Stimulated activated CD8-positive, alpha-beta memory T cell treated with anti-CD3 and anti-CD28 coated beads, Interleukin-15, amount 100 ng/mL, for 24 hours (primary cell): ENCODE measurements at regions not wholly inside any gene's neighbourhood (a gene's known extent, or its start where the extent isn't known, plus 50 kb on each side); places are given as distances from the start of the nearest gene placed in this dataset.

Experiments used
- DNase-seq: peaks from one replicate; pipeline ENCODE4 v3.0.0-alpha.2; 2020; ENCODE audit warnings: low read depth

DNA sequence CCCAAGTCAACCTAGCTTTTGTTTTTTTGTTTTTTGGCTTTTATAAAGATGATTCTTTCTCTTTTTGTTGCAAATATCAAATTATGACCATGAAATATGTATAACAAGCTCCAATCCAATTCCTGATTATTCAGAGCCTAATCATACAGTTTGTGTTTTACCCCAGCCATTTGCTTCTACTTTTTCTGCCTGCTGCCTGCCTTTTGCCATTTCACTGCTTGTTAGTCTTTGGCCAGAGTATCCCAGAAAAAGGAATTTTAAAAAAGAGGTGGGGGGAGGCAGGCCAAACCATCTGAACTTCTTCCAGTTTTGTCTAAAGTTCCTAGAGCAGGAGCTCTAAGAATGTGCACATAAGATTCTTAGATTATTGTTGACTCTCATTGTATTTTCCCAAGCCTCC is 211.9 kb upstream of the VRK2 start:
- no peak for DNase-seq

GRCh38 chr2:57842531-57842930 is 204.1 kb upstream of the VRK2 start:
- no peak for DNase-seq

GRCh38 chr2:57843158-57843557 is 203.4 kb upstream of the VRK2 start:
- DNase-seq: no peak

DNA sequence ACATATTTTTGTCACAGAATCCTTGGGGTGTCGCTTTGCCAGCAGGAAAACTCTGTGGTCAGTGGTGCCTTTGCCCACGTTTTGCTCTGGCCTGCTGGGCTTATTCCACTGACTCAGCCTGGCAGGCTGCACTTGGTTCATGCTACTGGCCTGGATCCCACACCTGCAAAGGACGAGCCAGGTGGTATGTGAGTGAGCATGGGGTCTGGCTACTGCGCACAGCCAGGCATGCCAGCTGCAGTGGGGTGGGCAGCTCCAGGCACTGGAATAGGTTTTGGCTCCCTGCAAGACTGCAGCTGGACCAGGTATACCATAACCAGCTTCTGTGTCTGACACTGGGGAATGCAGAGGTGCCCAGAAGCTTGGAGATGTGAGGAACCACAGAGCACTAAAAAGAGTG is 197.9 kb upstream of the VRK2 start:
- no peak for DNase-seq

DNA sequence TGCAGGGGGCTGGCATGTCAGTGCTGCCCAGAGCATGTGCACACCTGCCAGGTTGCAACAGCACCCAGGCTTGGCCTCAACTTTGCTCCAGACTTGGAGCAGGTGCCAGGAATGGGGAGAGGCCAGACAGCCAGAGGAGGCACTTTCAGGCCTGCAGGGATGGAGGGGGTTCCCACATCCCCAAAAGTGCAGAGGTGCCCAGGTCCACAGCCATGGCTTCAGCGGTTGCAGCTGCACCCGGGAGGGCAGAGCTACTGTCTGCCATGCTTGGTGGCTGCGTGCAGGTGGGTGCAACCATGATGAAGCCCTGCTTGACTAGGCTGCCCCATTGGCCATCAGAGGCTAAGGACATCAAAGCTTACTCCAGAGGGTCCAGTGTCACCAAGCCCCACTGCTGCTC is 196.8 kb upstream of the VRK2 start:
- no peak for DNase-seq

DNA sequence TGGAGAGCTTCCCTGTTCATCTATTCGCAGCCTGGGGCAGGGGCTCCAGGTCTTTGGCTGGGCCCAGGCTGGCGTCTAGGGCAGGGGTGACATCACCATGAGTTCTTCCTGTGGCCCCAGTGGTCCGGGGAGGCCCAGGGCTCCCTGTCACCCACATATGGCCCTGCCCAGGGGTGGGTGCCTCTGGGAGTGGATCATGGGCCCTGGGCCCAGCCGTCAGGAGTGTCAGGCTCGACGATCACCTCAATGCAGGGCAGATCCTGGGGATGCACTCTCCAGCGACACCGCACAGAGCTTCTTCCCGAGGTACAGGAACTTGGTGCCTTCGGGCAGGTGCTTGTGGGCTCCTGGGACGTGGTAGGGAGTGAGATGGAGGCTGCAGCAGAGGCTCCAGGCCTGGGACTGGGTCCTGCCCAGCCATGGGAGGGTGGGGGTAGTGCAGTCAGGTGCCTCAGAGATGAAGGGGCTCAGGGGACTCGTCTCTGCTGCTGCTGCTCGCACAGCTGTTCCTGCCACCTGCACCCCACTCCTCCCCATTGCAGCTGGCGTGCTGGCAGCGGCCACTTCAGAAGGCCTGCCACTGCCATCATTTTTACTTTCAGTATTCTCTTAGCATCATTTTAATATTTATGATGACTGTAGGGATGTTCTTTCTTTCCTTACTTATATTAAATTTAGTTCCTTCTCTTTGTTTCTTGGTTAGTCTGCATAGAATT is 196.0 kb upstream of the VRK2 start:
- no peak for DNase-seq

DNA sequence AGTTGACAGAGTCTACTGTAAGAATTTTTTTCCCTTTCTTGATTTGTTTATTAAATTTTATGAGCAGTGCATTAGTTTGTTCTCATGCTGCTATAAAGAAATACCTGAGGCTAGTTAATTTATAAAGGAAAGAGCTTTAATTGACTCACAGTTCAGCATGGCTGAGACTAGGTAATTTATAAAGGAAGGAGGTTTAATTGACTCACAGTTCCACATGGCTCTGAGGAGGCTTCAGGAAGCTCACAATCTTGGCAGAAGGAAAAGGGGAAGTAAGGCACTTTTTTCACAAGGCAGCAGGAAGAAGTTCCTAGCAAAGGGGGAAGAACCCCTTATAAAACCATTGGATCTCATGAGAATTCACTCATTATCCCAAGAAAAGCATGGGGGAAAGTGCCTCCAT is 191.4 kb upstream of the VRK2 start:
- DNase-seq: no peak

GRCh38 chr2:57859755-57860154 is 186.9 kb upstream of the VRK2 start:
- no peak for DNase-seq

GRCh38 chr2:57862153-57862552 is 184.5 kb upstream of the VRK2 start:
- no peak for DNase-seq

- no peak for DNase-seq
Measured at GRCh38 chr2:57862727-57863126, 183.9 kb upstream of the VRK2 start.

DNA sequence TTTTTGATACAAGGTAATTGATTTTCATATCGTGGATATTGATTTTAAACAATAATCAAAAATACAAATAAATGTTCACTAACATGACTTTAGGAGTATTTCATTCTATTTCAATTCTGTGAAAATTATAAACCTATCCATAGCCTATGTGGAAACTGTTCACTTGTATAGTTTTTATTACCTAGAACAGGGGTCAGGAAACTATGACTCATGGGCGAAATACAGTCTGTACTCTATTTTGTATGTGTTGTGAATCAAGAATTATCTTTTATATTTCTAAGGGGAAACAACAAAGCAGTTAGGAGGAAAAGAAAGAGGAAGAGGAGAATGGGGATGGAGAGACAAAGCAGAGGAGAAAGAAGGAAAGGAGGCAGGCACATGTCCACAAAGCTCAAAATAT is 181.7 kb upstream of the VRK2 start:
- DNase-seq: no peak

- DNase-seq: no peak
Measured at GRCh38 chr2:57867730-57868129, 178.9 kb upstream of the VRK2 start.

DNA sequence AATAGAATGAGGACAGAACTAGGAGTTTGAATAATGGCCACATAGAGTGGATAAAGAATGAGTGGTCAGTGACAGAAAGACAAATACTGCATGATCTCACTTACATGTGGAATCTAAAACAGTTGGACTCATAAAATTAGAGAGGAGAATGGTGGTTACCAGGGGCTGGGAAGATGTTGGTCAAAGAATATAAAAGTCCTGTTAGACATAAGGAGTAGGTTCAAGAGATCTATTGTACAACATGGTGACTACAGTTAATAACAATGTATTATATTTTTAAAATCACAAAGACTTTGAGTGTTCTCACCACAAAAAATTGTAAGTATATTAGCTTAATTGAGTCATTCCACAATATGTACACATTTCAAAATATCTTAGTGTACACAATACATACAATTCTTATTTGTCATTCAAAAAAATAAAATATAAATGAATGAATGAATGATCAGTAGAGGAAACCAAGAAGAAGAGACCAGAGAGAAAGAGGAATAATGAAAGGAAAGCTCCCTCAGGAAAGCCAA is 177.9 kb upstream of the VRK2 start:
- no peak for DNase-seq

DNA sequence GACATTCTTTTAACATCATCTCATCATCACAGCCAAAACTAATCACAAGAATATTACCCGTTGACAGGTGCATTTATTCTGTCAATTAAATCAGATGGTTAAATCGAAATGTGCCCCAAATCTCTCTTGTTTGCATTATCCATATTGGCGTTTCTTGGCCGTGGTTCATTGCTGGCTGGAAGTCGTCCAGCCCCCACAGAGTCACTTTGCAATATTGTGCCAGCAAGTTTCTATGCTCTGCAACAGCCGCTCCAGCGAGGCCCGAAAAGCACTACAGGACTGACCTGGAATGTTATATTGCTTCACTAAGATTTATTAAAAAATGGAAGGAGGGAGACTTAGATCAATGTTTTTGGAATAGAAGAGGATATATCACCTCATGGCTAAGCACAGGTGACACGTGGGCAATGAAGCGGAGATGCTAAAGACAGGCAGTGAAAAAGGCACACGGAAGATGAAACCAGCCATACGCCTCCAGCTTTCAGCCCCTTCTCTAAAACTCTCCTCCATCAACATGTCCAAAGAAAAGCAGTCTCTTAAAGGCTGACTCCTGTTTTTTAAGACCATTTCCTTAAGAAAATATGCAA is 176.8 kb upstream of the VRK2 start:
- DNase-seq: no peak

GRCh38 chr2:57876313-57876712 is 170.3 kb upstream of the VRK2 start:
- no peak for DNase-seq

DNA sequence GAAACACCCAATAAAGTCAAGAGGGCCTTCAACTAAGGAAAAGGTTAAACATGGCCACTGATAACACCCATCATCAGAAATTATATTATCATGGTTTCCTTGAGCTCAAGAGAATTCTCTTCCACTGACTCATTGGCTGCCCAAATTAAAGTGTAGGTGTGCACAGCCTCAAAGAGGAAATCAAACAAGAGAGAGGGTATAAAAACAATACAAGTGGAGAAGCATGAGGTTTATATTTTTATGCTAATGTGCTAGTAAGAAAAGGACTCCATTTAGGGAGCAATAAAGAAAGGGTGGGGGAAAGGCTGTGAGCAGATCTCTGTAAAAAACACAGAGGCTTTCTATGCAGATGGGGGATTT is 168.8 kb upstream of the VRK2 start:
- no peak for DNase-seq

DNA sequence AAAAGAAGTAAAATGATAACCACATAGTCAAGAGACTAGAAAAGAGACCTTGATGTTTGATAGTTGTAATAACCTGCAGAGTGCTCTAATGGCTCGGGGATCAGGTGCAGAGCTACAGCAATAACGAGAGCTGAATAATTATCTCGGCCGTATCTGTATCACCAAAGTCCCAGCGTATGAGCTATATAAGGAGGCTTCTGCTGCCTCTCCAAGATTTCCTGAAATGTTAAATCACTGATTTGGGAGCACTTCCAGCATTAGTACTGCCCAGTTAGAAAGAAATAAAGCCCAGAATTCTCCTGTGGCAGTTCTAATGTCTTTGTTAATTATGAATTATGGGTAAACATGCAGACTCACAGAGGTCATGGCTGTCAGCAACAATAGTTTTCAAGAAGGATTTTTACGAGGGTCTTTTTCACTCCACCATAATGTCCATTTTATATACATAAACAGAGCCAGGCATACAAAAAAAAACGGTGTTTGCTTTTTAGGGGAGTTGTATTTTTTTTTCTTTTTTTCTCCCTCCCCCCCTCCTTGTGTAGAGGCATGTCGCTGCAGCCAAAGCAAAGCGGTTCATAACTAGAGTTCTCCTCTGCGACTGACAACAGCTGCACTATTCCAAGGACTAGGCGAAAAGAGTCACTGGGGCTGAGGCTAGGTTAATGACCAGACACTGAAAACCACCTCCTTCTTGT is 168.3 kb upstream of the VRK2 start:
- DNase-seq: no peak

GRCh38 chr2:57878866-57879210 is 167.8 kb upstream of the VRK2 start:
- no peak for DNase-seq

DNA sequence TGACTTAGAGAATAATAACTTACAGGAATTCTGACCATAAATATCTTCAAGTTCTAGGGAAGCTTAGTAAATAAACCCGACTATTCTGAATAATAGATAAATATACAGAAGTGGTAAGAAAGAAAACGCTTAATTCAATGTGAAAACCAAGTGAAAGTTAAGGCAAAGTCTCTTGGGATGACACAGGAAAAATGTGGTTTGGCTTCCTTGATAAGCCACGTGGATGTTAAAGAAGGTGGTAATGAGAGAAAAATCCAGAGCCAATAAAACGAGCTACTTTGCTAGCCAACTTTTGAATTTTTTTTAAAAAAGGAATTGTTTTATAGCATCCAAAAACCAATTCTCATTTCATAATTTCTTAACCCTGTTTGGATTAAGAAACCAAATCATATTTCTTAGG is 166.2 kb upstream of the VRK2 start:
- no peak for DNase-seq

- DNase-seq: no peak
Measured at GRCh38 chr2:57880967-57881366, 165.6 kb upstream of the VRK2 start.

DNA sequence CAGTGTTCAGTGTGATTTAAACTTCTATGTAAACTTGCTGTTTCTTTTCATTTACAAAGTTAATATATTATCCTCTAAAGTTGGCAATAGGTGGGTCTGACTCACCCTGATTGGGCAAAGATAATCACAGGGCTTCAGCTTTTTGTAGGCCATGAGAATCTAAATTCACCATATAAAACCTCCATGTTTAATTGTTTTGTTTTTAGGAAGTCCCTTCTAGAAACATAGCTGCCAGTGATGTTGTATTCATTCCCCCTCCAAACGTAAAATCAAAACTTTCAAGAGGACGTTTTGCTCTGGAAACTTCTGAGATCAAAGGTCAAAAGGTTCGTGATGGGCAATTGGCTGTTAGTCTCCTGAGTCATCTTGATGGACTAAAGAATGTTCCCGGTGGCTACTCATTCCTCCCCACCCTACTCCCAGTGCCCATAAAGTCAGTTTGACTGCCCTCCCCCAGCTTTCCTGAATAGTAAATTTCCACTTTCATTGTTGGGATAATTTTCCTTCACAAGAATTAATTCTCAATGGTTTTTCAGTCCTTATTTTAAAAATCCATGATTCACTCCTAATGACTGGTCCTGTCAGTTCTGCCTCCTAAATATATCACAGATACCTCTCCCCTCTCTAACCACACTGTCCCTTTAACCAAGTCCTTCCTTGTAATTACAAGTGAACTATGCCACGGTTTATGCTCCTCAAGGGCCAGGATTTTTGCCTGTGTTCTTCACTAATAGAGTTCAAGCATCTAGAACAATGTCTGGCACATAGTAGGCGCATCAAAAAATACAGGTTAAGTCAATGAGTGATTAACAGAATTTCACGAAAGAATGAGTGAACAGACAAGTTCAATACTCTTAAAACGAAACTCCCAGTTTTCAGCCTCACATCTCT is 164.4 kb upstream of the VRK2 start:
- no peak for DNase-seq

DNA sequence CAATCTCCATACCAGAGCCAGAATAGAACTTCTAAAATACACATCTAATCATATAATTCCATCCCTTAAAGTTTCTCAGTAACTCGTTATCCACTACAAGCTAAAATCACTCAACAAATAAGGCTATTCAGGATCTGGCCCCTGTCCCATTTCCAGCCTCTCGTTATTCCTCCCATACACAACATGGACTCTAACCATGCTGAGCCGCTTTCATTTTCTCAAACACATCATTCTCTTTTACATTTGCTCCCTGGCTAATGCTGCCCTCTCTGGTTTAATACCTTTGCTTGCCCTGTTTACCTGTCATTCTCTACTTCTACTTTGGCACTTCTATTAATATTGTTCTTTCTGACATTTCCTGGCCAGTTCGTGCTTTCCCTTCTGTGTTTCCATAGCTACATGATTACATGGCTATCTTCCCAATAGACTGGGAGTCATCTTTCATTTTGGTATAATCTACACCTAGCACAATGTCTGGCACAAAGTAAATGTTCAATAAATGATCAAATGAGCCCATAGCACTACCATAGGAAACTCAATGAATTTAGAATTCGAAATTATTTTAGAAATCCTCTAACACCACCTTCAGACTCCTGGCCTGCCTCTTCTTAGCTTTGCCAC is 163.6 kb upstream of the VRK2 start:
- no peak for DNase-seq
